Karpas-422 (cell line): ENCODE measurements at regions not wholly inside any gene's neighbourhood (a gene's known extent, or its start where the extent isn't known, plus 50 kb on each side); places are given as distances from the start of the nearest gene placed in this dataset.

Experiments
- DNase-seq: peaks from one replicate; pipeline ENCODE4 v3.0.0-alpha.2; 2015
- H2AFZ ChIP-seq: fragments of 200-600 bp; sonication (generic); 2 replicates; pipeline ENCODE4 v1.6.1; 2014; ENCODE audit warnings: antibody characterized with exemption, low read length, mixed read lengths
- H3K27ac ChIP-seq: fragments of 200-600 bp; sonication (generic); 2 replicates; pipeline ENCODE4 v1.5.1; 2014; ENCODE audit warnings: mild to moderate bottlenecking, low read length, moderate library complexity
- H3K27me3 ChIP-seq: fragments of 200-600 bp; sonication (generic); 2 replicates; pipeline ENCODE4 v1.6.1; 2014; ENCODE audit warnings: low read length, mixed read lengths
- H3K36me3 ChIP-seq: fragments of 200-600 bp; sonication (generic); 2 replicates; pipeline ENCODE4 v1.6.1; 2014; ENCODE audit warnings: low read length, mixed read lengths; ENCODE audit not compliant: insufficient read depth
- H3K4me1 ChIP-seq: fragments of 200-600 bp; sonication (generic); 2 replicates; pipeline ENCODE4 v1.6.1; 2014; ENCODE audit warnings: mild to moderate bottlenecking, low read length, mixed read lengths
- H3K4me2 ChIP-seq: fragments of 200-600 bp; sonication (generic); 2 replicates; pipeline ENCODE4 v1.6.1; 2014; ENCODE audit warnings: low read length, low read depth, mild to moderate bottlenecking; ENCODE audit not compliant: poor library complexity, severe bottlenecking
- H3K4me3 ChIP-seq: fragments of 200-600 bp; sonication (generic); 2 replicates; pipeline ENCODE4 v1.5.1; 2014; ENCODE audit warnings: mild to moderate bottlenecking, antibody characterized with exemption, low read length, mixed read lengths
- H3K79me2 ChIP-seq: fragments of 200-600 bp; sonication (generic); 2 replicates; pipeline ENCODE4 v1.6.1; 2014; ENCODE audit warnings: mild to moderate bottlenecking, low read length, mixed read lengths
- H3K9ac ChIP-seq: fragments of 200-600 bp; sonication (generic); 2 replicates; pipeline ENCODE4 v1.6.0; 2014; ENCODE audit warnings: low read length
- H3K9me2 ChIP-seq: fragments of 200-600 bp; sonication (generic), shearing (Covaris generic); replicated peaks from 2 replicates; pipeline ENCODE4 v1.6.0; 2014; ENCODE audit warnings: mild to moderate bottlenecking, low read length, moderate library complexity; ENCODE audit not compliant: insufficient read depth
- H3K9me3 ChIP-seq: fragments of 300-700, 200-600 bp; sonication (generic); 2 replicates; pipeline ENCODE4 v1.6.1; 2014; ENCODE audit warnings: low read length, mixed read lengths
- H4K20me1 ChIP-seq: fragments of 200-600 bp; sonication (generic); 2 replicates; pipeline ENCODE4 v1.6.1; 2014; ENCODE audit warnings: mild to moderate bottlenecking, antibody characterized with exemption, low read length, low read depth; ENCODE audit not compliant: insufficient read depth

GRCh38 chr10:69748621-69749020, 53.1 kb upstream of the COL13A1 start:
- H3K9me3 ChIP-seq, result no peaks in the 10 kb centered on the region
- H3K4me3 ChIP-seq, result no peak overlapping the region
- H2AFZ ChIP-seq, result no peak overlapping the region
- H3K27ac ChIP-seq, result no peak overlapping the region
- no peaks in the 10 kb centered on the region for H3K27me3 ChIP-seq
- H3K9me2 ChIP-seq, result no peaks in the 10 kb centered on the region
- no peaks in the 10 kb centered on the region for H3K79me2 ChIP-seq
- no peak for DNase-seq
- no peaks in the 10 kb centered on the region for H3K4me1 ChIP-seq
- H3K9ac ChIP-seq, result no peak overlapping the region
- H3K36me3 ChIP-seq, result no peaks in the 10 kb centered on the region
- H3K4me2 ChIP-seq, result no peak overlapping the region
- H4K20me1 ChIP-seq, result no peaks in the 10 kb centered on the region

GRCh38 chr10:69749178-69750010, 52.3 kb upstream of the COL13A1 start:
- Histone ChIP-seq H3K4me2 (no peak overlapping the region), H3K36me3 (no peaks in the 10 kb centered on the region), H3K27me3 (no peaks in the 10 kb centered on the region), H3K79me2 (no peaks in the 10 kb centered on the region), H3K4me1 (no peaks in the 10 kb centered on the region), H3K9ac (no peak overlapping the region), H3K9me2 (no peaks in the 10 kb centered on the region), H4K20me1 (no peaks in the 10 kb centered on the region), H3K4me3 (no peak overlapping the region), H3K27ac (no peak overlapping the region), H2AFZ (no peak overlapping the region), H3K9me3 (no peaks in the 10 kb centered on the region)
- DNase-seq, result no peak

GRCh38 chr10:69750011-69750373, 51.7 kb upstream of the COL13A1 start:
- Histone ChIP-seq H3K9me3 (no peaks in the 10 kb centered on the region), H3K4me3 (no peak overlapping the region), H3K9me2 (no peaks in the 10 kb centered on the region), H4K20me1 (no peaks in the 10 kb centered on the region), H3K36me3 (no peaks in the 10 kb centered on the region), H3K4me2 (no peak overlapping the region), H2AFZ (no peak overlapping the region), H3K9ac (no peak overlapping the region), H3K27me3 (no peaks in the 10 kb centered on the region), H3K27ac (no peak overlapping the region), H3K4me1 (no peaks in the 10 kb centered on the region), H3K79me2 (no peaks in the 10 kb centered on the region)
- DNase-seq, result no peak

GRCh38 chr10:69750725-69751124, 51.0 kb upstream of the COL13A1 start:
- Histone ChIP-seq H2AFZ (no peak overlapping the region), H3K4me1 (no peaks in the 10 kb centered on the region), H3K9ac (no peak overlapping the region), H3K9me2 (no peaks in the 10 kb centered on the region), H3K79me2 (no peaks in the 10 kb centered on the region), H4K20me1 (no peaks in the 10 kb centered on the region), H3K36me3 (no peaks in the 10 kb centered on the region), H3K27me3 (no peaks in the 10 kb centered on the region), H3K9me3 (no peaks in the 10 kb centered on the region), H3K4me2 (no peak overlapping the region), H3K27ac (no peak overlapping the region), H3K4me3 (no peak overlapping the region)
- no peak for DNase-seq

- Histone ChIP-seq H3K9ac (no peak overlapping the region), H3K4me1 (no peaks in the 10 kb centered on the region), H3K9me3 (no peaks in the 10 kb centered on the region), H3K4me2 (no peak overlapping the region), H3K27ac (no peak overlapping the region), H3K4me3 (no peak overlapping the region), H3K9me2 (no peaks in the 10 kb centered on the region), H3K36me3 (no peaks in the 10 kb centered on the region), H3K27me3 (no peaks in the 10 kb centered on the region), H3K79me2 (no peaks in the 10 kb centered on the region), H4K20me1 (no peaks in the 10 kb centered on the region), H2AFZ (no peak overlapping the region)
- DNase-seq, result no peak
These were observed 50.5 kb upstream of the COL13A1 start for GRCh38 chr10:69751214-69751613.
